GM12878 (cell line): ENCODE measurements at regions not wholly inside any gene's neighbourhood (a gene's known extent, or its start where the extent isn't known, plus 50 kb on each side); places are given as distances from the start of the nearest gene placed in this dataset.

Experiments used
- ATAC-seq: fragments of 200-7000 bp; cut with Tn5 transposase; 3 replicates; pipeline ENCODE4 v1.9.1; 2020; ENCODE audit warnings: mild to moderate bottlenecking, moderate library complexity
- BruUV-seq: library from RNA; stranded (reverse); fragments of 400-500 nt; replicated peaks from 2 replicates; lab custom pipeline; 2021; lab: Mats Ljungman, UMichigan
- CTCF ChIA-PET: fragments of 300-600 bp; sonication (Branson Sonifier 250); formaldehyde crosslinking; extraction: SDS; loops from one replicate; lab custom pipeline; 2021; ENCODE audit warnings: inconsistent platforms; lab: Yijun Ruan, JAX
- POLR2A ChIA-PET: fragments of 350-600 bp; formaldehyde crosslinking; extraction: SDS; loops from one replicate; lab custom pipeline; 2021; ENCODE audit warnings: inconsistent platforms; lab: Charles Lee
- RAD21 ChIA-PET: fragments of 300-600 bp; sonication (Branson Sonifier 250); formaldehyde crosslinking; loops from one replicate; lab custom pipeline; 2023; ENCODE audit warnings: antibody characterized with exemption; ENCODE audit not compliant: unreplicated experiment; lab: Charles Lee
- SMC1A ChIA-PET: fragments of 300-600 bp; sonication (Branson Sonifier 250); formaldehyde crosslinking; loops from one replicate; lab custom pipeline; 2023; ENCODE audit not compliant: unreplicated experiment, uncharacterized antibody; lab: Charles Lee
- DNase-seq: peaks from one replicate; pipeline ENCODE4 v3.0.0-alpha.2; 2011; ENCODE audit warnings: low read depth, low spot score
- FAIRE-seq: peaks from 3 replicates; lab custom pipeline; 2011; peaks lifted over from hg19 to GRCh38; lab: Jason Lieb, UNC
- H2AFZ ChIP-seq: 2 replicates; pipeline ENCODE4 v1.6.0; 2011; ENCODE audit warnings: low read depth, low read length, control low read depth; ENCODE audit not compliant: control insufficient read depth
- H3K27ac ChIP-seq: 2 replicates; pipeline ENCODE4 v1.5.1; 2011; ENCODE audit warnings: control low read depth; ENCODE audit not compliant: control insufficient read depth, insufficient read depth
- H3K27me3 ChIP-seq, 2 experiments: replicated peaks in 1 of 2; 2 replicates each; pipeline versions ENCODE4 v1.6.0 to v1.6.1; 2011; ENCODE audit warnings: low read length in 1 of 2; ENCODE audit not compliant: control insufficient read depth in 2 of 2, insufficient read depth in 2 of 2
- H3K36me3 ChIP-seq, 2 experiments: 2 replicates each; pipeline ENCODE4 v1.5.1; 2011; ENCODE audit warnings: low read length in 1 of 2; ENCODE audit not compliant: control insufficient read depth in 2 of 2, insufficient read depth in 2 of 2
- H3K4me1 ChIP-seq: 2 replicates; pipeline ENCODE4 v1.6.1; 2011; ENCODE audit warnings: mild to moderate bottlenecking, low read length, moderate library complexity, mixed read lengths; ENCODE audit not compliant: control insufficient read depth, insufficient read depth
- H3K4me2 ChIP-seq: 2 replicates; pipeline ENCODE4 v1.6.0; 2011; ENCODE audit warnings: control low read depth; ENCODE audit not compliant: control insufficient read depth, insufficient read depth
- H3K4me3 ChIP-seq: fragments of 200-600 bp; sonication (generic); 2 replicates; pipeline ENCODE4 v1.5.1; 2016
- H3K79me2 ChIP-seq: 2 replicates; pipeline ENCODE4 v1.6.0; 2011; ENCODE audit warnings: low read length; ENCODE audit not compliant: control insufficient read depth, insufficient read depth
- H3K9ac ChIP-seq: 2 replicates; pipeline ENCODE4 v1.8.0; 2011; ENCODE audit warnings: low read length, control low read depth, mixed read lengths; ENCODE audit not compliant: control insufficient read depth, insufficient read depth
- H3K9me3 ChIP-seq: replicated peaks from 3 replicates; pipeline ENCODE4 v1.5.1; 2011; ENCODE audit warnings: mild to moderate bottlenecking, low read length; ENCODE audit not compliant: control insufficient read depth, insufficient read depth
- H4K20me1 ChIP-seq: 2 replicates; pipeline ENCODE4 v1.6.0; 2011; ENCODE audit not compliant: control insufficient read depth, insufficient read depth
- CEBPZ ChIP-seq: fragments of 150-350 bp; IDR thresholded peaks from 2 replicates; pipeline ENCODE4 v1.6.1; 2016; ENCODE audit warnings: low read depth, low read length
- E4F1 ChIP-seq: fragments of 450-650 bp; IDR thresholded peaks from 2 replicates; pipeline ENCODE4 v1.6.1; 2018; ENCODE audit warnings: borderline replicate concordance, mild to moderate bottlenecking; ENCODE audit not compliant: partially characterized antibody
- MYB ChIP-seq: fragments of 150-350 bp; IDR thresholded peaks from 2 replicates; pipeline ENCODE4 v1.6.1; 2014; ENCODE audit warnings: mild to moderate bottlenecking, low read depth, low read length, borderline replicate concordance
- NRF1 ChIP-seq: conservative IDR thresholded peaks from 2 replicates; pipeline ENCODE4 v1.6.1; 2011; ENCODE audit warnings: mild to moderate bottlenecking, low read depth, low read length, improper control_type of control experiment
- POLR2A ChIP-seq: IDR thresholded peaks from 2 replicates; pipeline ENCODE4 v1.6.1; 2011; ENCODE audit warnings: low read depth, mild to moderate bottlenecking, low read length
- ZNF217 ChIP-seq: fragments of 450-650 bp; IDR thresholded peaks from 2 replicates; pipeline ENCODE4 v1.6.1; 2017; ENCODE audit warnings: antibody characterized with exemption, mild to moderate bottlenecking
- WGBS: methylation state at CpG from one replicate; pipeline ENCODE4 v1.1.6; 2016; ENCODE audit warnings: low lambda C conversion rate; ENCODE audit not compliant: insufficient replicate concordance, insufficient coverage; ENCODE audit errors: missing lambda C conversion rate; 5-methylcytosine and 5-hydroxymethylcytosine counted together
- in situ Hi-C: fragments of 300-500 bp; cut with MboI; formaldehyde crosslinking; loops from 9 replicates; pipeline ENCODE4 v1.14.3; 2018; ENCODE audit warnings: mixed read lengths
- intact Hi-C: fragments of 100-400 bp; cut with micrococcal nuclease; formaldehyde crosslinking; loops from one replicate; pipeline ENCODE4 v1.14.2; 2022; ENCODE audit not compliant: unreplicated experiment
- TF ChIP-seq, protein P1 (sequence below): IDR thresholded peaks from 2 replicates; pipeline ENCODE4 v1.6.1; 2012; ENCODE audit warnings: low read length, inconsistent platforms

DNA sequence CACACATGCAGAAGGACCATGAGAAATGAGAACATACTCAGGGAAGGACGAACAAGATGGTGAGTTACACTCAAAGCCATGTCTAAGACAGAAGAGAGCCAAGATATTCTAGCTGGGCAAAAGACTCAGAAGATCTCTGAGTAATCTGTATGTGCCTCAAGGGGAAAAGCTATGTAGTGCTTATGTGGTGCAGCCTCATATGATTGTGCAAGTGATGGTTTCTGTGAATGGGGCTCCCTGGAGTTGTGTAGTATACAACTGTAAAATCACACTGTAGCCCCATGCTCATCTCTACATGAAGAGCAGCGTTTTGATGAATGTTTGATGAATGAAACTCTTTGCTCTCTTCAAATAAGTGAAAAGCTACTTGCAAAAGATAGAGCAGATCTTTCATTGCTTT is 57.5 kb downstream of the OSR1 start:
- no peaks in the 10 kb centered on the region for H3K36me3 ChIP-seq
- 2% methylated on average over 2 of the region's 2 CpGs for WGBS
- intact Hi-C loops (no loop called here), in situ Hi-C loops (no loop called here)
- no peaks in the 10 kb centered on the region for H4K20me1 ChIP-seq
- no peaks in the 10 kb centered on the region for H3K79me2 ChIP-seq
- no peak overlapping the region for H3K4me3 ChIP-seq
- TF ChIP-seq CEBPZ (no peak), MYB (no peak), ZNF217 (no peak), E4F1 (no peak), POLR2A (no peak), NRF1 (no peak)
- TF ChIP-seq, protein P1, sequence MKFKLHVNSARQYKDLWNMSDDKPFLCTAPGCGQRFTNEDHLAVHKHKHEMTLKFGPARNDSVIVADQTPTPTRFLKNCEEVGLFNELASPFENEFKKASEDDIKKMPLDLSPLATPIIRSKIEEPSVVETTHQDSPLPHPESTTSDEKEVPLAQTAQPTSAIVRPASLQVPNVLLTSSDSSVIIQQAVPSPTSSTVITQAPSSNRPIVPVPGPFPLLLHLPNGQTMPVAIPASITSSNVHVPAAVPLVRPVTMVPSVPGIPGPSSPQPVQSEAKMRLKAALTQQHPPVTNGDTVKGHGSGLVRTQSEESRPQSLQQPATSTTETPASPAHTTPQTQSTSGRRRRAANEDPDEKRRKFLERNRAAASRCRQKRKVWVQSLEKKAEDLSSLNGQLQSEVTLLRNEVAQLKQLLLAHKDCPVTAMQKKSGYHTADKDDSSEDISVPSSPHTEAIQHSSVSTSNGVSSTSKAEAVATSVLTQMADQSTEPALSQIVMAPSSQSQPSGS: no peak
- ATAC-seq: no peak
- DNase-seq: no peak
- no peaks in the 10 kb centered on the region for H3K9me3 ChIP-seq
- no peak overlapping the region for H2AFZ ChIP-seq
- no peaks in the 10 kb centered on the region for H3K27me3 ChIP-seq
- SMC1A ChIA-PET: no interaction called here
- BruUV-seq: no TSS peak
- H3K9ac ChIP-seq: no peak overlapping the region
- CTCF ChIA-PET: interaction anchor here (1.7 kb wide), 1 partner anchor 26 kb away, joined by 4 read pairs; no protein-coding TSS in a partner anchor
- no peak for FAIRE-seq
- RAD21 ChIA-PET: no interaction called here
- H3K4me2 ChIP-seq: no peak overlapping the region
- POLR2A ChIA-PET: no interaction called here
- no peaks in the 10 kb centered on the region for H3K4me1 ChIP-seq
- H3K27ac ChIP-seq: no peak overlapping the region
